Cardiac fibroblast (primary cell): ENCODE measurements at regions not wholly inside any gene's neighbourhood (a gene's known extent, or its start where the extent isn't known, plus 50 kb on each side); places are given as distances from the start of the nearest gene placed in this dataset.

Source experiments
- DNase-seq, 2 donors: peaks; one replicate each; pipeline versions ENCODE4 v3.0.0 to v3.0.0-alpha.2; 2010; ENCODE audit warnings: low read depth in 2 of 2
- H3K4me3 ChIP-seq, 2 donors: replicated peaks in 1 of 2; 1 replicate in 1 of 2; 2 replicates in 1 of 2; pipeline ENCODE4 v1.5.1; 2011; ENCODE audit warnings: low read depth in 2 of 2, low read length in 2 of 2, mild to moderate bottlenecking in 2 of 2, moderate library complexity in 1 of 2
- TF ChIP-seq, protein P1 (sequence below): IDR thresholded peaks from one replicate; pipeline ENCODE4 v1.5.1; 2011; ENCODE audit warnings: low read depth, mild to moderate bottlenecking, low read length, inconsistent platforms

DNA sequence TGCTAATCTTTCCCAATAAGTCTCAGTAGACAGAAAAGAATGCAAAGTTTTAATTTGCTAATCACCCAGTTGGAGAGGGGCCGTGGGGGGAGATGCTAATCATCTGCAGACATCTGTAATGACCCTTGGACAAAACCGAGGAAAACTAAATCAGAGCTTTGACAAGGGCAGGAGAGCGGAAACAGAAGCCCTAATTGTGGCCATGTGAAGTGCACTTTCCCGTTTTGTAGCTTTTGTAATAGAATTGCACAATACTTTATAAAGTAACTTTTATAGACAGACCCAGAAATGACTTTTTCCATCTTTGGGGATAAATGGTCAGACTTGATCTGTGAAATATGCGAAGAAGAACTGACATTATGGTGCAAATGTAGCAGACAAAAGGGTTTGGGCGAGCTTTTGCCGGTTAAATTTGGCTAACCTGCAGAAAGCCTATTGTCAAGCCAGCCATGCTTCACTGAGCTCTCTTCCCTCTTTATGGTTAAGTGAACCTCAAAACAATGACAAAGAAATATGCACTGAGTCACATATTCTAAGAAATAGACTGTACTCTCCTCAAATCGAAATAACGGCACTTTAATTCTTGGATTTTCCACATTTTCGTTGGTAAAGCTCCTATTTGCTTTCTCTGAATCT, 980.1 kb upstream of the POU3F3 start:
- TF ChIP-seq, protein P1, sequence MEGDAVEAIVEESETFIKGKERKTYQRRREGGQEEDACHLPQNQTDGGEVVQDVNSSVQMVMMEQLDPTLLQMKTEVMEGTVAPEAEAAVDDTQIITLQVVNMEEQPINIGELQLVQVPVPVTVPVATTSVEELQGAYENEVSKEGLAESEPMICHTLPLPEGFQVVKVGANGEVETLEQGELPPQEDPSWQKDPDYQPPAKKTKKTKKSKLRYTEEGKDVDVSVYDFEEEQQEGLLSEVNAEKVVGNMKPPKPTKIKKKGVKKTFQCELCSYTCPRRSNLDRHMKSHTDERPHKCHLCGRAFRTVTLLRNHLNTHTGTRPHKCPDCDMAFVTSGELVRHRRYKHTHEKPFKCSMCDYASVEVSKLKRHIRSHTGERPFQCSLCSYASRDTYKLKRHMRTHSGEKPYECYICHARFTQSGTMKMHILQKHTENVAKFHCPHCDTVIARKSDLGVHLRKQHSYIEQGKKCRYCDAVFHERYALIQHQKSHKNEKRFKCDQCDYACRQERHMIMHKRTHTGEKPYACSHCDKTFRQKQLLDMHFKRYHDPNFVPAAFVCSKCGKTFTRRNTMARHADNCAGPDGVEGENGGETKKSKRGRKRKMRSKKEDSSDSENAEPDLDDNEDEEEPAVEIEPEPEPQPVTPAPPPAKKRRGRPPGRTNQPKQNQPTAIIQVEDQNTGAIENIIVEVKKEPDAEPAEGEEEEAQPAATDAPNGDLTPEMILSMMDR: no peak
- H3K4me3 ChIP-seq: no peak overlapping the region
- no peak for DNase-seq

DNA sequence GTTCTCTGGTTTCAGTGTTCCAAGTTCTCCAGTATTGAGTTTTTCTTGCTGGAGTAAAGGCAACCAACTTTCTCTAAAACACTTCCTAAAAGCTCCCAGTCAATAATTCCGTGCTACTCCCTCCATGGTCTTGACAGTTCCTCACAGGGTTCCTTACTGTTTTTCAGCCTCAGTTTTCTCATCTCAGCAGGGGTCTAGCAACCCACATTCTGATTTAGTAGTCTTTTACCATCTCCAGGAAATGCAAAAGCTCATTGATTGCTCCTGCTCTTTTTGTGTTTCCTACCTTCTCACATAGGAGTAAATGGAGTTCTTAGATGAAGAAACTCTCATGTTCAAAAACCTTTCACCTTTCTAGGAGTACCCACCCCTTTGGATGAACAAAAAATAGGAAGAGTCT, 978.8 kb upstream of the POU3F3 start:
- DNase-seq: no peak
- H3K4me3 ChIP-seq: no peak overlapping the region
- TF ChIP-seq, protein P1: no peak

DNA sequence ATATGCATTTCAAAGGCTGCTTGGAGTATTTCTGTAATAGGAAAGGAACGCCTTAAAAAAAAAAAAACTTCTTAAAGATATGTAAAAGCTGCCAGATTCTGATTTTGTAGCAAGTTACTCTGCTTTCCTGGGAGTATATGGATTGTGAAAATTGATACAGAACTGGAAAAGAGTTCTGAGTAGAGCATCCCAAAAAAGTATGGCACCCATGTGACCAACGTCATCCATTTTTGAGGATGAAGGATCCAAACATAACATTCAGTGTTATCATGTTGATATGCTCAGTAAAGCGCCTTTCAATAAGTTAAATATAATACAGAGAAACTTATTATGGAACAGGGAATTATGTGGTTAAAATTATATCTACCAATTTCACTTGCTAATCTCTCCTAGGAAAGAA, 978.4 kb upstream of the POU3F3 start:
- H3K4me3 ChIP-seq: no peak overlapping the region
- TF ChIP-seq, protein P1: no peak
- no peak for DNase-seq

DNA sequence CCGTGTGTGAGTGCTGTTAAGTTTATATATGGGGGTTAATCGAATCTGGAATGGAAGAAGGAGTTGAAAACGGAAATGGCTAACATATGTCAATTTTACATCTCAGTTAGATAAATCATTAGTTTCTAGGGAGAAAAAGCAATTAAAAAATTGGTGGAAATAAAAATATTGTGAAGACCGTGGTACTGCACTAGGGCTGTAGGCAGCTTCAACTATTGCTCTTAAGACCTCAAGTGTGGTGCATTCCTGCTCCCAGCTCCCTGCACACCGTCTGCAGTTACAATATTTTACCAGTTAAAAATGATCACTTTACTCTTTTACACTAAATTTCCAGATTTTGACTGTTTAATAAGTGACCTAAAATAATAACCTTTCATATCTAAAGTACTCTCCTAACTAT, 977.3 kb upstream of the POU3F3 start:
- TF ChIP-seq, protein P1: no peak
- no peak for DNase-seq
- H3K4me3 ChIP-seq: no peak overlapping the region

DNA sequence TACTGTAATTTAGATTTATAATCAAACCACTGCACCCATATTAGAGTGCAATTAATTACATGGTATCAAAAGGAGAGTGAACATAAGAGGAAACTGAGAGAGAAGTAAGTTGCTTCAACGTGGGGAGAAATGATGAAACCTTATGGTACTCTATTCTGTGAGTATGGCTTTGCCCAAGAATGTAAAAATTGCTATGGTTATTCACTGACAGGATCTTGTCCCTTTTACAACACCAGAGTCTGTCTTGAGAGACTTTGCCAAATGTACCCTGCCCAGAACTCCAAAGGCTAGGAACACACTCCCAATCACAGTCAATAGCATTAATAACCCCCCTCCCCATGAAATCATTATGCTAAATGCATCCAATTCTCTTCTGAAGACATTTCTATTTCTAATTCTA, 974.8 kb upstream of the POU3F3 start:
- TF ChIP-seq, protein P1: no peak
- no peak for DNase-seq
- no peak overlapping the region for H3K4me3 ChIP-seq

GRCh38 chr2:103880081-103880834, 973.7 kb upstream of the POU3F3 start:
- H3K4me3 ChIP-seq: no peak overlapping the region
- DNase-seq: no peak
- TF ChIP-seq, protein P1: no peak
